ENCODE measurements at regions not wholly inside any gene's neighbourhood (a gene's known extent, or its start where the extent isn't known, plus 50 kb on each side); places are given as distances from the start of the nearest gene placed in this dataset.

DNA sequence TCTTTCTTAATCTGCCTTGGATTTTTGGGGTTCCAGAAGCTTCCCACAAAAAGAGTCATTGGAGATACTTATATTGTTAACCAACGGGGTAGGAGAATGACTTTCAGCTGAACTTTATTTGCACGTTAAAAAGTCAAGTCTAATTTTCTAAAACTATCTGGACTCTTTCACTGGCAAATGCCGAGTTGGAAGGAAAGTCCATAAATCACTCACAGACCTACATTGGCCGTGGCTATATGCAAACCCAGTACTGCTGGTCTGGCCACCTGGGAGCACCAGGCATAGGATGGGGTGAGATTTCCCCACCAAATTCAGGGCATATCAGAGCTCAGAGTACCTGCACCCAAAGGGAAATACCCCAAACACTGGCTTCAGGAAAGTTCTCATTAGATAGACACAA is 71.3 kb upstream of the SALL4 start:
- Histone ChIP-seq H3K4me3 (ENCODE audit: low read depth, low read length, poor library complexity, severe bottlenecking) (no peak overlapping the region), H3K79me2 (ENCODE audit: insufficient read depth, low read length) (no peaks in the 10 kb centered on the region), H3K27ac (ENCODE audit: low read depth, low read length, poor library complexity, severe bottlenecking) (no peak overlapping the region), H3F3A (ENCODE audit: insufficient read depth, low read length) (no peaks in the 10 kb centered on the region), H3K4me2 (ENCODE audit: low read length) (no peak overlapping the region), H2AFZ (ENCODE audit: low read length) (no peak overlapping the region), H3K9me2 (ENCODE audit: low read depth, low read length) (no peaks in the 10 kb centered on the region), H3K9me3 (ENCODE audit: low read length) (no peaks in the 10 kb centered on the region), H3K27me3 (ENCODE audit: insufficient read depth, low read length) (no peaks in the 10 kb centered on the region), H3K4me1 (ENCODE audit: insufficient read depth, low read length, severe bottlenecking) (no peaks in the 10 kb centered on the region), H3K36me3 (ENCODE audit: insufficient read depth, low read length) (no peaks in the 10 kb centered on the region), H3K9ac (ENCODE audit: low read length) (no peak overlapping the region), H4K20me1 (ENCODE audit: insufficient read depth, low read length) (no peaks in the 10 kb centered on the region)
- TF ChIP-seq, protein P1, sequence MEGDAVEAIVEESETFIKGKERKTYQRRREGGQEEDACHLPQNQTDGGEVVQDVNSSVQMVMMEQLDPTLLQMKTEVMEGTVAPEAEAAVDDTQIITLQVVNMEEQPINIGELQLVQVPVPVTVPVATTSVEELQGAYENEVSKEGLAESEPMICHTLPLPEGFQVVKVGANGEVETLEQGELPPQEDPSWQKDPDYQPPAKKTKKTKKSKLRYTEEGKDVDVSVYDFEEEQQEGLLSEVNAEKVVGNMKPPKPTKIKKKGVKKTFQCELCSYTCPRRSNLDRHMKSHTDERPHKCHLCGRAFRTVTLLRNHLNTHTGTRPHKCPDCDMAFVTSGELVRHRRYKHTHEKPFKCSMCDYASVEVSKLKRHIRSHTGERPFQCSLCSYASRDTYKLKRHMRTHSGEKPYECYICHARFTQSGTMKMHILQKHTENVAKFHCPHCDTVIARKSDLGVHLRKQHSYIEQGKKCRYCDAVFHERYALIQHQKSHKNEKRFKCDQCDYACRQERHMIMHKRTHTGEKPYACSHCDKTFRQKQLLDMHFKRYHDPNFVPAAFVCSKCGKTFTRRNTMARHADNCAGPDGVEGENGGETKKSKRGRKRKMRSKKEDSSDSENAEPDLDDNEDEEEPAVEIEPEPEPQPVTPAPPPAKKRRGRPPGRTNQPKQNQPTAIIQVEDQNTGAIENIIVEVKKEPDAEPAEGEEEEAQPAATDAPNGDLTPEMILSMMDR (IDR thresholded peaks at IDR 0.05; ENCODE audit: low read length): no peak
- no peak for TF ChIP-seq EZH2 (IDR thresholded peaks at IDR 0.05; ENCODE audit: borderline replicate concordance, low read length)

DNA sequence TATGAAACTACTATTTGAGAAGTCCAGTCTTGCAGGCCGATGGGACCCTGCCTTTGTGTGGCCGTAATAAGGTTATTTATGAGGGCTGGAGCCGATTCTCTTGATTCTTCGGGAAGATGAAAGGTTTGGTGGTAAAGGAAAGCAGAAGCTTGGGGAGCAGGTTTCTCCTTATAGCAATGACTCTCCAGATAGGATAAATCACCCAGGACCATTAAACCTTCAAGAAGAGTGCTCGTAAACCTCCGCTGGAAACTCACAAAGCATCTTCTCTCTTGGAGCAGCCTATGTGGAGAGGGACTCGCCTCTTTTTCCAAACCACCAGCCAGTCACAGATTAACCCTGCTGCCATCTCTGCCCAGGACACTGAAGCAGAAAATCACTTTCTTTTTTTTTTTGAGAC is 69.6 kb upstream of the SALL4 start:
- H3K79me2 ChIP-seq (ENCODE audit: insufficient read depth, low read length): no peaks in the 10 kb centered on the region
- TF ChIP-seq, protein P1 (IDR thresholded peaks at IDR 0.05; ENCODE audit: low read length): no peak
- no peak for TF ChIP-seq EZH2 (IDR thresholded peaks at IDR 0.05; ENCODE audit: borderline replicate concordance, low read length)
- H3K9me3 ChIP-seq (ENCODE audit: low read length): no peaks in the 10 kb centered on the region
- no peaks in the 10 kb centered on the region for H3K4me1 ChIP-seq (ENCODE audit: insufficient read depth, low read length, severe bottlenecking)
- H3K4me3 ChIP-seq (ENCODE audit: low read depth, low read length, poor library complexity, severe bottlenecking): no peak overlapping the region
- no peaks in the 10 kb centered on the region for H3K36me3 ChIP-seq (ENCODE audit: insufficient read depth, low read length)
- H3K9ac ChIP-seq (ENCODE audit: low read length): no peak overlapping the region
- no peaks in the 10 kb centered on the region for H3K27me3 ChIP-seq (ENCODE audit: insufficient read depth, low read length)
- no peak overlapping the region for H3K27ac ChIP-seq (ENCODE audit: low read depth, low read length, poor library complexity, severe bottlenecking)
- no peaks in the 10 kb centered on the region for H3F3A ChIP-seq (ENCODE audit: insufficient read depth, low read length)
- H3K4me2 ChIP-seq (ENCODE audit: low read length): no peak overlapping the region
- H4K20me1 ChIP-seq (ENCODE audit: insufficient read depth, low read length): no peaks in the 10 kb centered on the region
- H3K9me2 ChIP-seq (ENCODE audit: low read depth, low read length): no peaks in the 10 kb centered on the region
- no peak overlapping the region for H2AFZ ChIP-seq (ENCODE audit: low read length)

DNA sequence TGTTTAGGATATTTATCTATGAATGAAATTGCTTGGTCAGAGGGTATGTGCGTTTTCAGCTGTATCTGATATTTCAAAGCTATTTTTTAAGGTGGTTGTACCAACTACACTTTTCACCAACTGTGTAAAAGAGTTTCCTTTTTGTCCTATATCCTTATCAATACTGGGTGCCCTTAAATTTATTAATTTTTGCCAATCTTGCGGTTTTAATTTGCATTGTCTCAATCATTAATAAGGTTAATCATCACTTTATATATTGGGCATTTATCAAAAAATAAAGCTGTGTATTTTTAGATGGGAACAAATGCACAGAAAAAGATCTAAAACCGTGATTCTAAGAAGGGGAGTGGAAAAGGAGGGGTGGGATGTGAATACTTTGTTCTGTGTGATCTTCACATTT is 66.7 kb upstream of the SALL4 start:
- H3K9me2 ChIP-seq (ENCODE audit: low read depth, low read length): no peaks in the 10 kb centered on the region
- H3F3A ChIP-seq (ENCODE audit: insufficient read depth, low read length): no peaks in the 10 kb centered on the region
- no peaks in the 10 kb centered on the region for H3K4me1 ChIP-seq (ENCODE audit: insufficient read depth, low read length, severe bottlenecking)
- H3K9ac ChIP-seq (ENCODE audit: low read length): no peak overlapping the region
- H3K79me2 ChIP-seq (ENCODE audit: insufficient read depth, low read length): no peaks in the 10 kb centered on the region
- no peaks in the 10 kb centered on the region for H4K20me1 ChIP-seq (ENCODE audit: insufficient read depth, low read length)
- H2AFZ ChIP-seq (ENCODE audit: low read length): no peak overlapping the region
- H3K4me2 ChIP-seq (ENCODE audit: low read length): no peak overlapping the region
- H3K4me3 ChIP-seq (ENCODE audit: low read depth, low read length, poor library complexity, severe bottlenecking): no peak overlapping the region
- TF ChIP-seq EZH2 (IDR thresholded peaks at IDR 0.05; ENCODE audit: borderline replicate concordance, low read length): no peak
- TF ChIP-seq, protein P1 (IDR thresholded peaks at IDR 0.05; ENCODE audit: low read length): no peak
- H3K27me3 ChIP-seq (ENCODE audit: insufficient read depth, low read length): no peaks in the 10 kb centered on the region
- no peak overlapping the region for H3K27ac ChIP-seq (ENCODE audit: low read depth, low read length, poor library complexity, severe bottlenecking)
- H3K36me3 ChIP-seq (ENCODE audit: insufficient read depth, low read length): no peaks in the 10 kb centered on the region
- no peaks in the 10 kb centered on the region for H3K9me3 ChIP-seq (ENCODE audit: low read length)

All from OCI-LY1 (cell line).